Erythroblast (primary cell): ENCODE measurements at regions not wholly inside any gene's neighbourhood (a gene's known extent, or its start where the extent isn't known, plus 50 kb on each side); places are given as distances from the start of the nearest gene placed in this dataset.

ENCODE experiments used
- GATA1 ChIP-seq: IDR thresholded peaks from 2 replicates; pipeline ENCODE4 v1.6.1; 2011; ENCODE audit warnings: low read depth, mild to moderate bottlenecking, control low read depth, low read length, moderate library complexity
- POLR2A ChIP-seq: IDR thresholded peaks from 2 replicates; pipeline ENCODE4 v1.6.1; 2011; ENCODE audit warnings: mild to moderate bottlenecking, low read length

- TF ChIP-seq POLR2A = no peak
- no peak for TF ChIP-seq GATA1
Observed at GRCh38 chr3:5277612-5278236, 90.2 kb downstream of the EDEM1 start.
